ENCODE measurements at regions not wholly inside any gene's neighbourhood (a gene's known extent, or its start where the extent isn't known, plus 50 kb on each side); places are given as distances from the start of the nearest gene placed in this dataset.

- no peaks in the 10 kb centered on the region for H3K9me3 Mint-ChIP-seq
- no peaks in the 10 kb centered on the region for H3K4me1 Mint-ChIP-seq
- DNase-seq, result no peak
- no peak overlapping the region for H3K4me3 Mint-ChIP-seq
- no peak for TF ChIP-seq CTCF (IDR thresholded peaks at IDR 0.05)
- H3K36me3 Mint-ChIP-seq (ENCODE audit: low read depth), result no peaks in the 10 kb centered on the region
- no peak overlapping the region for H3K27ac Mint-ChIP-seq
- peaks cover 21% of the 10 kb centered on the region for H3K27me3 Mint-ChIP-seq (ENCODE audit: low read depth, poor library complexity)
Observed at GRCh38 chr18:34985963-34986362, 55.2 kb upstream of the MAPRE2 start.

DNA sequence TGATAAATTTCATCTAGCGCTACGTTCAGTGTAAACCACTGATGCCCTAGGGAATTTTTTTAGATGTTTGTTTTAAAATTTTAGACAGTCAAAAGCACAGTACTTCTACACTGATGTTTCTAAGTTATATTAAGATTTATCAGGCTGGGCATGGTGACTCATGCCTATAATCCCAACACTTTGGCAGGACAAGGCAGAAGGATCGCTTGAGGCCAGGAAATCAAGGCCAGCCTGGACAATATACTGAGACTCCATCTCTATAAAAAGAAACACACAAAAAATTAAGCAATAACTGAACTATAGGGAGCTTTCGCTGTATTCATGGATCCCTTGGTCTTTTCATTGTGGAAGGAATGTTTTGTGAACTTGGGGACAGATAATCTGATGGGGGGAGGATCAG is 50.6 kb upstream of the MAPRE2 start:
- Mint-ChIP-seq H3K36me3 (ENCODE audit: low read depth) (no peaks in the 10 kb centered on the region), H3K4me1 (peaks cover 16% of the 10 kb centered on the region), H3K27ac (no peak overlapping the region), H3K27me3 (ENCODE audit: low read depth, poor library complexity) (peaks cover 17% of the 10 kb centered on the region), H3K4me3 (no peak overlapping the region), H3K9me3 (peaks cover 4% of the 10 kb centered on the region)
- no peak for TF ChIP-seq CTCF (IDR thresholded peaks at IDR 0.05)
- DNase-seq, result no peak

- no peak for TF ChIP-seq CTCF (IDR thresholded peaks at IDR 0.05)
- DNase-seq, result no peak
- H3K27ac Mint-ChIP-seq, result peak overlapping the region; percentile 63
- peaks cover 5% of the 10 kb centered on the region for H3K9me3 Mint-ChIP-seq
- H3K4me3 Mint-ChIP-seq, result no peak overlapping the region
- H3K27me3 Mint-ChIP-seq (ENCODE audit: low read depth, poor library complexity), result peaks cover 17% of the 10 kb centered on the region
- no peaks in the 10 kb centered on the region for H3K36me3 Mint-ChIP-seq (ENCODE audit: low read depth)
- H3K4me1 Mint-ChIP-seq, result peaks cover 16% of the 10 kb centered on the region
Observed at GRCh38 chr18:34991152-34991551, 50.1 kb upstream of the MAPRE2 start.

All from nephron progenitor cell (in vitro differentiated cells).